ENCODE measurements at regions not wholly inside any gene's neighbourhood (a gene's known extent, or its start where the extent isn't known, plus 50 kb on each side); places are given as distances from the start of the nearest gene placed in this dataset.

GRCh38 chr9:68653141-68653595 is 51.9 kb upstream of the PIP5K1B start:
- H3K27me3 ChIP-seq (replicated peaks; ENCODE audit: insufficient read depth): peaks cover 2% of the 10 kb centered on the region
- H3K4me1 ChIP-seq (replicated peaks): no peaks in the 10 kb centered on the region
- H3K9me3 ChIP-seq: no peaks in the 10 kb centered on the region
- H3K36me3 ChIP-seq: no peaks in the 10 kb centered on the region
- 89% methylated on average over 6 of the region's 6 CpGs for WGBS
- H3K27ac ChIP-seq: no peak overlapping the region
- DNase-seq (ENCODE audit: low spot score): no peak
- intact Hi-C loops (cut with DNase I): no loop called here
- TF ChIP-seq POLR2AphosphoS5 (IDR thresholded peaks at IDR 0.05) (no peak), POLR2A (IDR thresholded peaks at IDR 0.05) (no peak), CTCF (IDR thresholded peaks at IDR 0.05) (no peak)
- H3K4me3 ChIP-seq: no peak overlapping the region

GRCh38 chr9:68654075-68654474 is 51.0 kb upstream of the PIP5K1B start:
- no peak overlapping the region for H3K4me3 ChIP-seq
- H3K9me3 ChIP-seq: no peaks in the 10 kb centered on the region
- intact Hi-C loops (cut with DNase I): no loop called here
- TF ChIP-seq CTCF (IDR thresholded peaks at IDR 0.05): no peak
- TF ChIP-seq POLR2AphosphoS5 (IDR thresholded peaks at IDR 0.05): no peak
- WGBS: 84% methylated on average over 5 of the region's 5 CpGs
- no peaks in the 10 kb centered on the region for H3K4me1 ChIP-seq (replicated peaks)
- H3K36me3 ChIP-seq: no peaks in the 10 kb centered on the region
- H3K27ac ChIP-seq: no peak overlapping the region
- H3K27me3 ChIP-seq (replicated peaks; ENCODE audit: insufficient read depth): peaks cover 2% of the 10 kb centered on the region
- DNase-seq (ENCODE audit: low spot score): no peak

All from prostate gland (tissue), 2 donors.